WERI-Rb-1 (cell line): ENCODE measurements at regions not wholly inside any gene's neighbourhood (a gene's known extent, or its start where the extent isn't known, plus 50 kb on each side); places are given as distances from the start of the nearest gene placed in this dataset.

ENCODE experiments used
- DNase-seq: peaks from one replicate; pipeline ENCODE4 v3.0.0-alpha.2; 2020
- H3K27ac ChIP-seq: fragments of 250-450 bp; sonication (Bioruptor Pico); 2 replicates; pipeline ENCODE4 v1.5.1; 2020; ENCODE audit warnings: mild to moderate bottlenecking, moderate library complexity
- H3K27me3 ChIP-seq: fragments of 250-450 bp; sonication (Bioruptor Pico); 2 replicates; pipeline ENCODE4 v1.5.1; 2021; ENCODE audit warnings: mild to moderate bottlenecking, low read depth, moderate library complexity; ENCODE audit not compliant: insufficient read depth, severe bottlenecking
- H3K36me3 ChIP-seq: fragments of 250-450 bp; sonication (Bioruptor Pico); 2 replicates; pipeline ENCODE4 v1.5.1; 2020; ENCODE audit warnings: mild to moderate bottlenecking, moderate library complexity
- H3K4me3 ChIP-seq: 2 replicates; pipeline ENCODE4 v1.5.1; 2011; ENCODE audit warnings: low read depth, mild to moderate bottlenecking, control low read depth, low read length
- H3K9me3 ChIP-seq: fragments of 250-450 bp; sonication (Bioruptor Pico); 2 replicates; pipeline ENCODE4 v1.5.1; 2021; ENCODE audit warnings: mild to moderate bottlenecking, moderate library complexity; ENCODE audit not compliant: severe bottlenecking
- TF ChIP-seq, protein P1 (sequence below): IDR thresholded peaks from 2 replicates; pipeline ENCODE4 v1.5.1; 2011; ENCODE audit warnings: low read depth, mild to moderate bottlenecking, control low read depth, inconsistent platforms, low read length

DNA sequence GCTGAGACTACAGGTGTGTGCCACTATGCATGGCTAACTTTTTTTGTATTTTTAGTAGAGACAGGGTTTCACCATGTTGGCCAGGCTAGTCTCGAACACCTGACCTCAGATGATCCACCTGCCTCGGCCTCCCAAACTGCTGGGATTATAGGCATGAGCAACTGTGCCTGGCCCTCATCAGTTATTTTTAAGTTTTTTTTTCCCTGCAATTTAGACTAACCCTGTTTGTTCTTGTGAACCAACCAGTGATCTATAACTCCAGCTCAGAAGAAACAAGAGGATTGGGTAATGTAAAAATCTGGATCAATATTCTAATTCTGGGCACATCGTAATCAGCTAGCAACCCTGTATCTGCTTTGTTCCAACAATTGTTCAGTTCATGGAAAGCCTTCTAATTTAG lies 155.7 kb downstream of the NXNL2 start:
- H3K9me3 ChIP-seq: peaks cover 2% of the 10 kb centered on the region
- H3K27me3 ChIP-seq: no peaks in the 10 kb centered on the region
- H3K4me3 ChIP-seq: no peak overlapping the region
- DNase-seq: no peak
- no peaks in the 10 kb centered on the region for H3K36me3 ChIP-seq
- TF ChIP-seq, protein P1, sequence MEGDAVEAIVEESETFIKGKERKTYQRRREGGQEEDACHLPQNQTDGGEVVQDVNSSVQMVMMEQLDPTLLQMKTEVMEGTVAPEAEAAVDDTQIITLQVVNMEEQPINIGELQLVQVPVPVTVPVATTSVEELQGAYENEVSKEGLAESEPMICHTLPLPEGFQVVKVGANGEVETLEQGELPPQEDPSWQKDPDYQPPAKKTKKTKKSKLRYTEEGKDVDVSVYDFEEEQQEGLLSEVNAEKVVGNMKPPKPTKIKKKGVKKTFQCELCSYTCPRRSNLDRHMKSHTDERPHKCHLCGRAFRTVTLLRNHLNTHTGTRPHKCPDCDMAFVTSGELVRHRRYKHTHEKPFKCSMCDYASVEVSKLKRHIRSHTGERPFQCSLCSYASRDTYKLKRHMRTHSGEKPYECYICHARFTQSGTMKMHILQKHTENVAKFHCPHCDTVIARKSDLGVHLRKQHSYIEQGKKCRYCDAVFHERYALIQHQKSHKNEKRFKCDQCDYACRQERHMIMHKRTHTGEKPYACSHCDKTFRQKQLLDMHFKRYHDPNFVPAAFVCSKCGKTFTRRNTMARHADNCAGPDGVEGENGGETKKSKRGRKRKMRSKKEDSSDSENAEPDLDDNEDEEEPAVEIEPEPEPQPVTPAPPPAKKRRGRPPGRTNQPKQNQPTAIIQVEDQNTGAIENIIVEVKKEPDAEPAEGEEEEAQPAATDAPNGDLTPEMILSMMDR: no peak
- H3K27ac ChIP-seq: no peak overlapping the region

DNA sequence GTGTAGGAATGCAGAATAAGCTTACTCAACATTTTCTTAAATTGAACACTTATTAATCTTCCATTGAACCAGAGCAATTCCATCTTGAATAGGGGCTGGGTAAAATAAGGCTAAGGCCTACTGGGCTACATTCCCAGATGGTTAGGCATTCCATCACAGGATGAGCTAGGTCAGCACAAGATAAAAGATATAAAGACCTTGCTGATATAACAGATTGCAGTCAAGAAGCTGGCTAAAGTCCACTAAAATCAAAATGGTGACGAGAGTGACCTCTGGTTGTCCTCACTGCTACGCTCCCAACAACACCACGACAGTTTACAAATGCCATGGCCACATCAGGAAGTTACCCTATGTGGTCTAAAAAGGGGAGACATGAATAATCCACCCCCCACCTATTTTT lies 156.1 kb downstream of the NXNL2 start:
- TF ChIP-seq, protein P1: no peak

DNA sequence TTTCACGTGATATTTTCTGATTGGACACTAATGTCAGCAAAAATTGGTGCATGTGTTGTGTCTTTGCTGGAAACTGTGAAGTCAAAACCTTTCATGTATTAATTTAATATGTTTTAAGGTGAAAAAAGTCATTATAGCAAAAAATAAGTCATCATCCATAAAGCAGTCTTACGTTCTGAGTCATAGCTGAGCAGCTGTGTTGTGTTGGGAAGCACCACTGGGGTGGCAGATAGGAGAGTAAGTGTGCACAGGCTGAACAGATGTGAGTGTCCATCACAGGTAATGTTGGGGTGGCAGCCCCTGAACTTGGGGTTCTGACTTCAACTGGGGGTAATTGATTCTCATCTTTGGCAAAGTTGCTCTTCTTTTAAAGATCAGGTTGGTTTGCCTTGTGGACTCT lies 156.8 kb downstream of the NXNL2 start:
- no peak for DNase-seq
- Histone ChIP-seq H3K27me3 (no peaks in the 10 kb centered on the region), H3K36me3 (no peaks in the 10 kb centered on the region), H3K27ac (no peak overlapping the region), H3K4me3 (no peak overlapping the region), H3K9me3 (peaks cover 2% of the 10 kb centered on the region)
- TF ChIP-seq, protein P1: no peak

More for the DNA sequence above, 156.1 kb downstream of the NXNL2 start:
- Histone ChIP-seq H3K4me3 (no peak overlapping the region), H3K36me3 (no peaks in the 10 kb centered on the region), H3K9me3 (peaks cover 2% of the 10 kb centered on the region), H3K27ac (no peak overlapping the region), H3K27me3 (no peaks in the 10 kb centered on the region)
- no peak for DNase-seq

DNA sequence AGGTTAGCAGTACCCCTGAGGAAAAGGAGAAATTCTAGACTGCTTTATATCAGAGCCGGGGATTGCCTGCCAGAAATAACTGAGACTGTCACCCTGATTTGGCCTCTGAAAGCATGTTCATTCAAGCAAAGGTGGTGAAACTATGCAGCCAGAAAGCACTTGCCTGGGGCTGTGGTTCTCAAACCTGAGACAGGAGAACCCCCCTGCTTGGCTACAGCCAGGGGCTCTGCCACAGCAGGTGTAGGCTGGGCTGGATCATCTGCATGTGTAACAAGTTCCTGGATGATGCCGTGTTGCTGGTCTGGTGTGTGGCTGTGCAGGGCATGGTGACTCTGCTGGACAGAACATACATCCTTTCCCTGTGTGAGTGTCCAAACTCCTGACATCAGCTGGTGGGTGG lies 157.8 kb downstream of the NXNL2 start:
- H3K27me3 ChIP-seq: no peaks in the 10 kb centered on the region
- H3K4me3 ChIP-seq: no peak overlapping the region
- no peak for DNase-seq
- H3K27ac ChIP-seq: no peak overlapping the region
- peaks cover 2% of the 10 kb centered on the region for H3K9me3 ChIP-seq
- TF ChIP-seq, protein P1: no peak
- H3K36me3 ChIP-seq: no peaks in the 10 kb centered on the region

DNA sequence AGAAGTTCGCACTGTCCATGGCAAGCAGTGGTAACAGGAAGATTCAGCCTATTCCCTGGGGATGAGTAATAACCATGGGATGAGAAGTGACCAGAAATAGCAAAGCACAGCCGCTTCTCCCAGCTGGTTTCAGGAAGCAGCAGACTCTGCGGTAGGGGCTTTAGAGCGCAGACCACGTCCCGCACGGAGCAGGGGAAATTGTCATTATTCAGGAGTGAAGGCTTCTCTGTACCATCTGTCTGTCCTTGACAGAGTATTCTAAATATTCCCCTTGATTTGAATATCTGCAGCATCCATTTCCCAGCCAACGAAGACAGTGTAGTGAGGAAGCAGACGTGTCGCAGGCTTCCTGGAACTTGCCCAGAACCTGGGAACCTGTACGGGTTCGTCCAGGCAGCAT lies 159.6 kb downstream of the NXNL2 start:
- no peak for DNase-seq
- H3K36me3 ChIP-seq: no peaks in the 10 kb centered on the region
- no peak overlapping the region for H3K27ac ChIP-seq
- TF ChIP-seq, protein P1: no peak
- H3K9me3 ChIP-seq: peaks cover under 1% of the 10 kb centered on the region
- H3K27me3 ChIP-seq: no peaks in the 10 kb centered on the region
- no peak overlapping the region for H3K4me3 ChIP-seq

DNA sequence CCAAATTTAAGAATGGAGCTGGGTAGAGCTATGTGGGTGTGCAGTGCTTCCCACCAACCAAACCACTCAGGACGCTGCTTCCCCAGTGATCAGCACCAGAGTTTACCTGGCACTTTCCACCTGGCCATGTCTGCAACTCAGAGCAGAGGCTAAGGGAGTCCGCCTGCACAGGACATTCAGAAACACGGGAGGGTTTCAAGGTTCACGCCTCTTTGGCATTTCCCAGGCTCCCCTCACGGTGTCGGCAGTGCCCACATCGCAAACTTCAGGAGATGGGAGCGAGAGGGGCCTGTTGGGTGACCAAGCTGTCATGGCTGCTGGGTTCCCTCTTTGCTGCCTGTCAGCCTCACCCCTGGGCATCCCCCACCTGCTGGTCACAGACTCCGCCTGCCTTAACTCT lies 161.5 kb downstream of the NXNL2 start:
- no peak for DNase-seq
- Histone ChIP-seq H3K36me3 (no peaks in the 10 kb centered on the region), H3K27me3 (no peaks in the 10 kb centered on the region), H3K27ac (no peak overlapping the region), H3K9me3 (no peaks in the 10 kb centered on the region), H3K4me3 (no peak overlapping the region)
- TF ChIP-seq, protein P1: no peak
